Activated naive CD4-positive, alpha-beta T cell treated with anti-CD3 and anti-CD28 coated beads, Interleukin-2, amount 50 U/mL, for 16 hours (primary cell): ENCODE measurements at regions not wholly inside any gene's neighbourhood (a gene's known extent, or its start where the extent isn't known, plus 50 kb on each side); places are given as distances from the start of the nearest gene placed in this dataset.
A peak's percentile ranks its signal among the peaks of the same experiment; 100 is the strongest.

Experiments used
- DNase-seq: peaks from one replicate; pipeline ENCODE4 v3.0.0-alpha.2; 2020

DNA sequence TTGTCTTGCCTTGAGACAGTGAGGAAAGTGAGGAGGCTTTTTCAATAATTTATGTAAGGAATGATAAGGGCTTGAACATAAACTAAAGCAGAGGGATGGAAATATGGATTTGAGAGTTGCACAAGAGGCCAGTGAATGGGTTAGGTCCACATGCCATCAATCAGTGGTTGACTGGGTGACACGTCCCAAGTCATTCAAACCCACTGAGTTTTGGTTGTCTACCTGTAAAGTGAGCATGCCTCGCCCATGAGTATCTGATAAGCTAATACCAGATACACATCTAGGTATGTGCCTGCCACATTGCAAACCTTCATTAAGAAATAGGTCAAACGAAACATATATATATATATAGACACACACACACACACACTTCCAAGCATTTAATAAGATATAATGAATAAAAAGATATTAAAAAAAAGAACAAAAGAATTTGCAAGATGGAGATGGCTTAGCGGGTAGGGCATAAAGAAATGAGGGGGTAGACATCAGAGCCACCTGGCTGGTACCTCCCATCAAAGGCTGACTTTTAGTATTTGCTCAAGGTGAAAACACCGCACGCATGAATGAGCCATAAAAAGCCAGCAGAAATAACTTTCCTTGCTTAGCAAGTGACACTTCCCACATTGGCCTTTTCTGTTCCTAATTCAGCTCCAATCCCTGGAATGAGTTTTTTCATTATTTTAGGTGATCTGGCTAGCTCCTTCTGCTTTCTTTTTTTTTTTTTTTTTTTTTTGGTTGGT, 109.1 kb upstream of the GGTLC1 start:
- no peak for DNase-seq

DNA sequence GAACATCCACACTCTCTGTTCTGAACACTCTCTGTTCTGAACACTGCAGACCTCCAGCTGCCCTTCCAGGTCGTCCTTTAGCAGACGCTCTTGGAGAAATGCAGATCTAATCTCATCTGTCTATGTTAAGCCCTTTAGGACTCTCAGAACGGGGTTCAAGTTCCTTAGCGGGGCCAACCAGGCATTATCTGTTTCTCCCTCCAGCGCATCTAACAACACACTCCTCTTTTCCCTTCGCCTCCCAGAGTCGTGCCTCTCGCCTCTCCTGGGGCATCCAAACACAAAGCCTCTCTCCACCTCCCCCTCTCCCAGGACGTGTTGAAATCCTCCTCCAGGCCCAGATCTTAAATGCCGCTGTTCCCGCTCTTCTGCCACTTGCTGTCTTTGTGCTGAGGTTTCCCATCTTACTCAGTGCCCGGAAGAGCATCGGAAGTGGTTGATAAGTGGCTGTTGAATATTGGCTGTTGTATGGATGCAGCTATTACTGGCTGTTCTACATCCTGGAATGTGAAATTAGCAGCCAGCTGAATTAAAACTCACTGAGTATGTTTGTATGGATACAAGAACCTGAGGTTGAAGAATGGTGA, 108.4 kb upstream of the GGTLC1 start:
- DNase-seq = no peak

DNA sequence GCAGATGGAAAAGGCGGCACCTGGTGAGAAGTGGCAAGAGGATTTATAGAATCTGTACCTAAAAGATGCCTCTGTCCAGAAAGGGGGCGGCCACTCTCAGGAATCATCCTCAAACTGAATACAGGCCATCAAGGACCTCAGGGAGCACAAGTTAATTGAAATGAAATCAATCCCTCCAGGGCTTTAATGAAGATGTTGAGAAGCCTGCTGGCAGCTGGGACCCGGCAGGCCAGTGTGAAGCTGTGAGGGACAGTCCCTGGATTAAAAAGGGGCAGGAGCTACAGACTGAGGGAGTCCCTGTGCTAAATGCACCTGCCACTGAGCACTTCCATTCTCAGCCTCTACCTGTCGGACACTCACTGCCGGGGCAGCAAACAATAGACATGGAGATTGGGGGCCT, 107.7 kb upstream of the GGTLC1 start:
- DNase-seq = no peak

DNA sequence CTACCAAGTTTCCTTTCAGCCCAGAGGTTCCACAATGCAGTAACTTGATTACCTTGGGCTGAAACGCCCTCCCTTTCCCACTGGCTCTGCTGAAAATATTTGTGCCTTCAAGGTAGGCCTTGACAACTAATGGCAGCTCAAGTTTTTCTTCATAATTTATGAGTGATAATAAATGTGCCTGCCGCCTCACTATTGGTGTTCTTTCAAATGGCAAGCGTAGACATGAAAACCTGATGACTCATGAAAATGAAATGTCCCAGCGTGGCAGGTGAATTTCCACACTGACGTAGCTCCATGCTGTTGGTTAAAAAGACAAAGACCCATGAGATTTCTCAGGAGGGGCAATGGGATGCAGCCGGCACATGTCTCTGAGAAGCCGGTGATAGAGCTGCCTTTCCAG, 107.2 kb upstream of the GGTLC1 start:
- no peak for DNase-seq

DNA sequence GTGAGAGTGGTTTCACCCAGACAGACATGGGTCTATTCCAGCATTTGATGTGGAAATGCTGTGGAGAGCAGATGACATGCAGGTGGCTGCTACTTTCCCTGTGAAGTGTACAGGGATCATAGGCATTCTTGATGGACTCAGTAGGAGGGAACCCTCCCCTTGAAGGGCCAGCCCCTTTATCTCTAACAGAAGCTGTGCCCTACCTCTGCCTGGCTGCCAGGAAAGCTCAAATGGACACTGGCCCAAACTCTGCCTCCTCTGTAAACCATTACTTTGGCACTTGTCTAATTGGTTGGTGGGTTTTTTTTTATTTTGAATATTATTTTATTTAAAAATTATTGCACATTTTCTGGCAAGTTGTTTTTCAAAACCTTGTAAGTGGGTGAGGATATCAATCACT, 106.7 kb upstream of the GGTLC1 start:
- no peak for DNase-seq

DNA sequence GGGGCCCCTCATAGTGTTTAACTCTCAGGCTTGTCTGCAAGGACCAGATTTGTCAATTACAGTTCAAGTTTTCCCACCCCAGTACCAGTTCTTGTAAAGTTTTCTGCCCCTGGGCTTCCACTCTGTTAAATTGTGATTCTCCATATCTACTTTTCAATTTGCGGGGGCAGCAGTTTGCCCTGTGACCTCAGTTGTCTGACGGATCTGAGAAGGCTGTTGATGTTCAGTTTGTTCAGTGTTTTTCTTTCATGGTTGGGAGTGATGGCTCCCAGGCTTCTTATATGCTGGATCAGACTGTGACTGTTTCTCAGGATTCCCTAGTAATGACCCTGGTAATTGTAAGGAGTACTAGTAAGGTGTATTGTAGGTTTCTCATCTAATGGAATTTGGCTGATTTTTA, 101.0 kb upstream of the GGTLC1 start:
- no peak for DNase-seq

DNA sequence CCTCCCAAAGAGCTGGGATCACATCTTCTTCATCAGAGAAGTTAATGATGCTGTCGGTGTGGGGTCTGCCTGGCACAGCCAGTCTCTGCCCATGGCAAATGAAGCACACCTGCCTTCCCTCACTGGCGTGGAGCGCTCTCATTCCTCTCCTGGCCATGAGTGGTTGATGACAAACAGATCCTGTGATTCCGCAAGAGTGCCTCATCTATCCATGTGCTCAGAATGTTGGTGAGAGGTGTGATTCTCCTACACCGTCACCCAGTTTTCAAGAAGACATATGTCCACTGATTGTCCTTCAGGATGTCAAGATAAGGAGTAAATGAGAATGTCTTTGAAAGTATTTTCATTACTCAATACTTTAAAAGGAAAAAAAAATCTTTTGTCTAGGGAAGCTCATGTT, 97.5 kb upstream of the GGTLC1 start:
- no peak for DNase-seq

DNA sequence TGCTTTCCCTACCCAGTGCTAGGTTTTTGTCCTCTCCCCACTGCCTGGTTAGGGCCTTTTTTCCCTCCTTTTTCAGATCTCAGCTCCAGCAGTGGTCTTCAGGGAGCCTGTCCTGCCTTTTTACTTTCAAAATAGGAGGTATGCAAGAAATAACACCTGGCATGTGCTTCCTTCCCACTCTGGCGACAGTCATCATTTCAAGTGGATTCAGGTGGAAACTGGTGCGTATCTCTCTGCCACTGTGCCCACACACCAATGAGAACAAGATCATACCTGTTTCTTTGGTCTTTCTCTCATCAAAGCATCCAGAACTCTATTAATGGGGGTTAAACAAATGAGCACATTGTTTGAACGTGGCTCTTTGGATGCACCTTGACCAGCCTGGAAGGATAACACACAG, 95.7 kb upstream of the GGTLC1 start:
- no peak for DNase-seq

DNA sequence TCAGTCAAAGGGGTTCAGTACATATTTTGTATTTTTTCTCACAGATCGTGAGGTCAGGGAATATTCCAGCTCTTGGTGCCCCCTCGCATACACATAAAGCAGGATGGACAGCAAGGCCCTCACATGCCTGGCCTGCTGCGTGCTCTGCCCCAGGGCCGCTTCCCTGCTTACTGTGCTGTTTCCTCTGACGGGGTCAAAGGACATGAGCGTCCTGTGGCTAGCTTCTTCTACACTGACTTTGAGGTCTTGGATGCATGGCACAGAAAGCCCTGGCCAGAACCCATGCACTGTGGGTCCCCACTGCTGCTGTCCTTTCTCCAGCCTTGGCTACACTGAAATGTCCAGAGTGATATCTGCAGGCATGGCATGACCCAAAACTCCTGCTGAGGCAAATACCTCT, 92.5 kb upstream of the GGTLC1 start:
- no peak for DNase-seq

DNA sequence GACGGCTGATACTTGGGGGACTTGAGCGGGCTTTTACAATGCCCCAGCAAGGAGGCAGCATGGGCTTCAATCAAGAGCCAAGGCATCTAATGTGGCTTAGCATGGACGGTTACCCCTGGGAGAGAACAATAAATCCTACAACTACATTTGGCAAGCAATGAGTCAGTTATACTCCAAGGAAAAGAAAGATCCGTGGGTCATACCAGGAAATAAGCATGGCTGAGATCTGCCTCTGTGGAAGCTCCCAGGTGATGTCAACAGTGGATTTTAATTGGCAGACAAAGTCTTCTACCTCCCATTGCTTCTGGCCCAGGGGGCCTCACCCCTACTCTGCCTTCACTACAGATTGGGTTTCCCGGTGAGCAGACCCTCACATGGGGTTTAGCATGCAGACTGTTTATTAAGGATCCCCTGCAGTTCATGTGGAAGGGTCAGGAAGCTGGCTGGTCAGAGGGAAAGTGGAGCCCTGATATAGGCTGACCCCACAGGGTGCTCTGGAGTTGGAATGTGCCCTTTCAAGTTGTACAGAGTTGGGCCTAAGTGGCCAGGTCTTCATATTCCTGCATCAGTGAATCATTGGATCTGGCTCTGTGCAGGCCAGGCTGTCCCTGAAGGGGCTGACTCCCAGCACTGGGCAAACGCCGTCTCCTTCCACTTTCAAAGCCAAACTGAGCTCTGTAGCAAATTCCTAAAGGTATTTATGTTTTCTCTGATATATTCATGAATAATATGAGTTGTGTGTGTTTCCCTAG, 91.3 kb upstream of the GGTLC1 start:
- DNase-seq = no peak

DNA sequence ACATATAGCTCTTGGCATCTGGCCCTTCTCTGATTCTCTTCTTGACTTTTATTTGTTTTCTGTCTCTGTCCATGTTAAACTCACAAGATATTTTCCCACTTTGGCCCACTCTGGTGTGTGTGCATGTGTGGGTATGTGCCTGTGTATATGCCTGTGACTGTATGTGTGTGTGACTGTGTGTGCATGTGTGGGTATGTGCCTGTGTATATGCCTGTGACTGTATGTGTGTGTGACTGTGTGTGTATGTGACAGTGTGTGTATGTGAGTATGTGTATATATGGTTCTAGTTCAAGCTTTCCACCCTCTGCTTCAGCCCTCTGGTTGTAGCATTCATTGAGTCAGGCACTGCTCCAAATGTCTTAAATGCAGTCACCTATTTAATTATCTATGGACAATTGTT, 88.6 kb upstream of the GGTLC1 start:
- DNase-seq = no peak

DNA sequence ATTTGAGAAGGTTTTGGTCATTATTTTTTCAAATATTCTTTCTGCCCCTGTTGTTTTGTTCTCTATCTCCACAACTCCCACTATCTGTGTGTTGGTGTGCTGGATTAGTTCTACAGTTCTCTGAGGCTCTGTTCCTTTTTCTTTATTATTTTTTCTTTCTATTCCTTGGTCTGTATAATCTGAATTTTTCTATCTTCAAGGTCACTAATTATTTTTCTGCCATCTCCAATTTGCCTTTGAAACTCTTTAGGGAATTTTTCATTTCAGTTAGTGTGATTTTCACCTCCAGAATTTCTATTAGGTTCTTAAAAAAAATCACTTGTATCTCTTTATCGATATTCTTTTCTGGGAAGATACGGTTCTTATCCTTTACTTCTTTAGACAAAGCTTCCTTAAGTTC, 82.1 kb upstream of the GGTLC1 start:
- DNase-seq = no peak

DNA sequence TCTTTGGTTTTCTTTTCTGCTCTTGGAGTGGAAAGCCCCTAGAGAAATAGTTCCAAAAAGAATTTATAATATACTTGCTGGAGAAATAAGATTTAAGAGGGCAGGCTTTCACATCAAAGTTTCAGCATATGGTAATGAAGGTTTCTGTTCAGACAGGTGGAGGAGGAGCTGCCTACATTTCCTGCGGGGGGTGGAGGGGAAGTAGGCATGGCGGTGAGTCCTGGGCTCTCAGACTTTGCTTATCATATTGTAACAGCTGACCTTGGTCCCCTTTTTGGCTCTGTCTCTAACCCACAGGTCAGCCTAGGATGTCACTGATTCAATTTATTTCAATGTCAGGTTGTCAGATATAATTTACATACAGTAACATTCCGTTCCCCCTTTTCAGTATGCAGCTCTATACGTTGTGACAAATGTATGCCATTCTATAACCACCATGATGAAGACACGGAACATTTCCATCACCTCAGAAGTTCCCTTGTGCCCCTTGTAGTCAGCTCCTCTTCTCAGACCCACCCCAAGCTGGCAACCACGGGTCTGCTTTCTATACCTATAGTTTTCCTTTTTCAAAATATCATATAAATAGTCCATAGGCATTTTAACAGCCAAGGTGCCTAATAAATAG, 77.6 kb upstream of the GGTLC1 start:
- peak; percentile 28 for DNase-seq

DNA sequence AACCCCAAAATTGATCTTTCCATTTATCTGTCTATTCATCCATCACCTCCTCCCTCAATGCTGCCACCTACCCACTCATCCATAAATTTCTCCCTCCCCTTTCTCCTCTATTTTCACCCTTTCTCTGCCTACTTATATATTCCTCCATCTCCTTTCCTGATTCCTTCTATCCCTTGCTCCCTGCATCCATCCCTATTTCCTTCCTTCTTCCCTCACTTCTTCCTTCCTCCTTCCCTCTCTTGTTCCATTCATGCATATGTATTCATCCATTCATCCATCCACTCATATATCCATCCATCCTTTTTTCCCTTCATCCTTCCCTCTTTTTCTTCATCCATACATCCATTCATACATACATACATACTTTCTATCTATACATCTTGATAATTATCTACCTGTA, 76.3 kb upstream of the GGTLC1 start:
- DNase-seq = no peak

DNA sequence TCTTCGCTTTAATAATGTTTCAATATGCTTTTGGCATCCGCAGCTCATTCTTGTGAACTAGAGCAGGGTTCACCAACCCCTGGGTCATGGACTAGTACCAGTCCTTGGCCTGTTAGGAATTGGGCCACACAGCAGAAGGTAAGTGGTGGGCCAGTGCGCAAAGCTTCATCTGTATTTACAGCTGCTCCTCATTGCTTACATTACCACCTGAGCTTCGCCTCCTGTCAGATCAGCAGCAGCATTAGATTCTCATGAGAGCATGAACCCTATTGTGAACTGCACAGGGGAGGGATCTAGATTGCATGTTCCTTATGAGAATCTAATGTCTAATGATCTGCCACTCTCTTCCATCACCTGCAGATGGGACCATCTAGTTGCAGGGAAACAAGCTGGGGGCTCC, 75.5 kb upstream of the GGTLC1 start:
- no peak for DNase-seq

DNA sequence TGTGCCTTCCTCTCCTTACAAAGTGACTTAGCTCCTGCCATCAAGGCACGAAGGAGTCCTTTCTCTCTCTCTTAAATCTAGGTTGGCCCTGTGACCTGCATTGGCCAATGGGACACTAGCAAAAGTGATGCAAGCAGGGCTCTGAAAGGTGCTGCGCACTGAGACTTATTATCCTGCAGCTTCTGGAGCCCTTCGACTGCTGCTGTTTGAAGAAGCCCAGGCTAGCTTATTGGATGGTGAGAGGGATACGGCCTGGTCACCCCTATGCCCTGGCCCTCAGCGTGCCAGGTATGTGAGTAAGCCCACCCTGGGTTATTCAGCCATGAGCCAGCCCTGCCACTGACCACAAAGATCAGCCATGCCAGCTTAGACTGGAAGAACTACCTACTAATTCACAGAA, 74.5 kb upstream of the GGTLC1 start:
- no peak for DNase-seq

DNA sequence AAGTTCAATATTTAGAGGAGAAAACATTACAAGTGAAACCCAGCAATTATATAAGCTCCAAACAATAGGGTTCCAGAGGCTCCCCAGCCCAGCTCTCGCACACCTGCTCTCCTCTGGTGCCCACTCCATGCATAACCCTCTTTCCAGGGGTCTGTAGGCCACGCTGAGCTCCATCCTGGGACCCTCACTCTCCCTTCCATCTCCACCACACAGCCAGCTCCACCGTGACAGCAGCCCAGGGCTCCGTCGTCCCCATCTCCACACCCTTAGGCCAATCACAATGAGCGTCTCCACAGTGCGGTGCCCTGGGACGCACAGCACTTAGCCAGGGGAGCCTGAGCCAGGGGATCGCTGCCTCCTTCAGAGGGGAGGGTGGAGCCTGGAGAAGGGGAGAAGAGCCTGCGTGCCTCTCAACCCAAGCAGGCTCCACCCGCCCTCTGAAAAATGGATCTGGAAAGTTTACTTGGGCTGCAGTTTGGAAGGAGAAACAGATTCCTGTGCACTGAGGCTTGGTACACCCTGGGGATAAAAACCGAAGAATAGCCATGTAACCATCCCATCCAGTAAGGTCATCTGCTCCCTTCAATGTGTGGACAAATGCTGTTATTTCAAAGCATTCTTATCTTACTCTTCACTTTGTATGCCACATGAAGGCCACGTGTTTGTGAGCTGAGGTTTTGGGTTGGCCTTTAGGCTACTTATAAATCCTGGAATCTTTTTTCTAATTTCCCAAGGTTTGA, 72.4 kb upstream of the GGTLC1 start:
- DNase-seq = no peak

DNA sequence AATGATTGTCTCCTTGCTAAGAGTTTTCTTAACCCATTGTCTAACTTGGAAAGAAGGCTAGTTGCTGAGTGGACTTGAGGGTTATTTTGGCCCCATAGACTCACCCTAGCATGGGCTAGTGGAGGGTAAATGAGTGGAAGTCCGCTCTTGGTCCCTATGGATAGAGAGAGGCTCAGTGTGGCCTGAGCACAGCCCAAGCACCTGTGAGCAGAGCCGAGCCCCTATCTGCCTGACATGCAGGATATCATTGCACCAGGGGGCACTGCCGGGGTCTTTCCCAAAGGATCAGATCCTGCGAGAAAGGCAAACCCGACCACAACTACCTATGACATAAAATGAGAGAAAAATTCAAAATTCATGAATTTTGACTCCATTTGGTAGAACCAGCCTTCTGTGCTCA, 70.6 kb upstream of the GGTLC1 start:
- DNase-seq = no peak

DNA sequence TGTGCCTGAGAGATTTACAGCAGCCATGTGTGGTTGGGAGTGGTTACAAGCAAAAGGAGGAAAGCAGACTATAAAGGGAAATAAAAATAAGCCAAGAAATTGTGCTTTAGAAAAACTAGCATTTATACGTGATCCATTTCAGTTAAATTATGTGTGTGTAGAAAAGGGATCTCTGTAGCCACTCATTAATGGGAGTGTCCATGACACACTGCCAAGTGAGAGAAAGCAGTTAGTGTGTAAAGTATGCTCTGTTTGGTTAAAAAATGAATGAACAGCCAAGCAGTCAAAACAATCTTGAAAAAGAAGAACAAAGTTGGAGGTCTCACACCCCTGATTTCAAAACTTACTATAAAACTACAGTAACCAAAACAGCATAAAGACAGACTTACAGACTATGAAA, 67.9 kb upstream of the GGTLC1 start:
- DNase-seq = no peak

DNA sequence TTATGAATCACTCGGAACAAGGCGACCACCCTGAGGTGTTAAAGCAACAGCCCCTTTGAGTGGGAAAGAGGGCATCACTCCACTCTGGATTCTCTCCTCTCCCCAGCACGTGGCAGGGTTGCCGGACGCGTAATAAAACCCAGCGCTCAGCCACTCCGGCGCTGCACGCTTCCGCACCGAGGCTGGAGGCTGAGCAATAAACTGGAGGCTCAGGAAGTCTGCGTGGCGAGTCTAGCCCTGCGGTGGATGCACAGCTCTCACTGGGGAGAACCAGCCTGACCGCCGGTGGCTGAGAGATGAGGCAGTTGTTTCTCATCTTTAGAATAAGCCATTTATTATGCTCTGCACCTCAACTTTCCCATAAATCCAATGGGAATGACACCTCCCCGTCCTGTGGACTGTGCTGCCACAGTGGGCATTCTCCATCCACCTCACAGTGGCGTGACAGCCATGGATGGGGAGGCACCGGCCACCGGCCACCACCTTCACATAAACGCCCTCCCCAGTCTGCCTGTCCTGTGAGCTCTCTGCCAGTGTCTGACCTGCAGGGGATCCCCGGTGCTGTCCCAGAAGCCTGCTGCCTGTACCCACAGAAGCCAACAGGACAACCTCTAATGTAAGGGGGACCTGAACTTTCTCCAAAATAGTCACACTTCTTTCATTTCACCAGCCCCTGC, 64.2 kb upstream of the GGTLC1 start:
- DNase-seq = no peak

DNA sequence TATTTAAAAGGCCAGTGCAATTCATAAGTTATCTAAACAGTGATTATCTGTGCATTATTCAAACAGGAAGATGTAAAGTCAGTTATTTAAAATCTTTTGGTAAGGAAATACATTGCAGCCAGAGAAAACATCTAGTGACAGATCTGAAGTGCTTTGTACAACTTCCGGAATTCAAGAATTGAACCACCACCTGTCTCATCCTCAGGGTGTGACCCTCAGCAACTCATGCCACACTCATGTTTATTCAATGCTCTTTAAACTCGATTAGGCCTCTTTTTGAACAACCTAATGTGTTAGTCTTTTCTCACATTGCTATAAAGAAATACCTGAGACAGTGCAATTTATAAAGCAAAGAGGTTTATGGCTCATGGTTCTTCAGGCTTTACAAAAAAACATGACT, 62.6 kb upstream of the GGTLC1 start:
- no peak for DNase-seq

DNA sequence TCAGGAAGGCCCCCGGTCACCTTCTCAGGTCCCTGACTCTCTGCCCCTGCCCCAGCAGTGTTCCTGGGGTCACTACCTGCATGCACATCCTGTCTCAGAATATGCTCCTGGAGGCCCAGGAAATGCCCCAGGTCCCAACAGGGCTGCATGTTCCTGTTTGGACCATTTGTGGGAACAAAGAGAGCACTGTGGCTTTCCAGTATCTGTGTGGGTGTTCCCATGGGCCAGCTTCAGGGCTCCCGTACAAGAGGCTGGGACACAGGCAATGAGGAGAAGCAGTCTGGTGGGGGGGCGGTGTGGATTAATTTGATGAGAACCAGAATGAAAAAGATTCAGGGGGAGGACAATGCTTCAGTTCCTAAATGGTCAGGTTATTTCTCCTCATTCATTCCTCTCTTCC, 61.5 kb upstream of the GGTLC1 start:
- DNase-seq = no peak

DNA sequence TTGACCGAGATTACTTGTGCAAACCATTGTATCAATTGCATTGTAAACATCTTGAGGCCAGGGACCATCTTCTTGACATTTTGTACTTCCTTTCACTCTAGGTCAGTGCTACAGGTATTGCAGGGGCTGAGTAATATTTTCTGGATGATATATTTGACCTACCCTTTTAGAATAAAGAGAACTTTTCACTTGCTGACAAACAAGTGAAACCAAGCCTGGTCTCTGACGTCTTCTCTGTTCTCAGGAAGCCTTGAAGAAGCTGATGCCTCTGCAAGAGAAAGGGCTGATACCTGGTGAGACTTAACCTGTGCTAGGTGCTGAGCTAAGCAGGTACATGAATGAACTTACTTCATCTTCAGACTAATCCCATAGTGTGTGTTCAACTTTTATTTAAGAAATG, 60.5 kb upstream of the GGTLC1 start:
- DNase-seq = no peak
